H9 (cell line): ENCODE measurements at regions not wholly inside any gene's neighbourhood (a gene's known extent, or its start where the extent isn't known, plus 50 kb on each side); places are given as distances from the start of the nearest gene placed in this dataset.

ENCODE experiments used
- DNase-seq: peaks from one replicate; pipeline ENCODE4 v3.0.0-alpha.2; 2017
- H2AFZ ChIP-seq: one replicate; pipeline ENCODE4 v1.6.1; 2013; ENCODE audit warnings: mild to moderate bottlenecking, low read length, control low read depth, moderate library complexity
- H2AK5ac ChIP-seq: 2 replicates; pipeline ENCODE4 v1.6.1; 2013; ENCODE audit warnings: low read length, control low read depth, mixed read lengths; ENCODE audit not compliant: insufficient read length
- H2BK120ac ChIP-seq: one replicate; pipeline ENCODE4 v1.6.1; 2013; ENCODE audit warnings: low read depth, mild to moderate bottlenecking, low read length, control low read depth, inconsistent platforms; ENCODE audit not compliant: poor library complexity, severe bottlenecking
- H2BK12ac ChIP-seq: 2 replicates; pipeline ENCODE4 v1.6.1; 2013; ENCODE audit warnings: low read length, control low read depth, mixed read lengths, low read depth; ENCODE audit not compliant: insufficient read length
- H2BK15ac ChIP-seq: 2 replicates; pipeline ENCODE4 v1.6.1; 2013; ENCODE audit warnings: low read depth, low read length, control low read depth
- H2BK20ac ChIP-seq: one replicate; pipeline ENCODE4 v1.6.1; 2013; ENCODE audit warnings: low read depth, mild to moderate bottlenecking, low read length, control low read depth, inconsistent platforms; ENCODE audit not compliant: poor library complexity, severe bottlenecking
- H2BK5ac ChIP-seq: 2 replicates; pipeline ENCODE4 v1.6.1; 2013; ENCODE audit warnings: low read length, control low read depth, mixed read lengths; ENCODE audit not compliant: insufficient read length
- H3K14ac ChIP-seq: 2 replicates; pipeline ENCODE4 v1.6.1; 2013; ENCODE audit warnings: low read length, control low read depth; ENCODE audit not compliant: insufficient read depth
- H3K18ac ChIP-seq: 2 replicates; pipeline ENCODE4 v1.6.1; 2013; ENCODE audit warnings: low read depth, mild to moderate bottlenecking, mixed read lengths, low read length, control low read depth; ENCODE audit not compliant: insufficient read length
- H3K23ac ChIP-seq: 2 replicates; pipeline ENCODE4 v1.6.1; 2013; ENCODE audit warnings: low read length, control low read depth, mixed read lengths, low read depth; ENCODE audit not compliant: insufficient read length
- H3K23me2 ChIP-seq: 2 replicates; pipeline ENCODE4 v1.6.1; 2013; ENCODE audit warnings: low read depth, mild to moderate bottlenecking, mixed read lengths, low read length, control low read depth; ENCODE audit not compliant: insufficient read length, poor library complexity, severe bottlenecking
- H3K27ac ChIP-seq: 2 replicates; pipeline ENCODE4 v1.5.1; 2013; ENCODE audit warnings: low read length, control low read depth, mixed read lengths, low read depth; ENCODE audit not compliant: insufficient read length
- H3K27me3 ChIP-seq: 2 replicates; pipeline ENCODE4 v1.6.1; 2013; ENCODE audit warnings: low read length, control low read depth, inconsistent platforms; ENCODE audit not compliant: insufficient read depth
- H3K4ac ChIP-seq: 2 replicates; pipeline ENCODE4 v1.6.1; 2013; ENCODE audit warnings: low read depth, mild to moderate bottlenecking, control low read depth, inconsistent platforms, low read length, moderate library complexity
- H3K4me1 ChIP-seq: 2 replicates; pipeline ENCODE4 v1.6.1; 2013; ENCODE audit warnings: low read length, control low read depth, inconsistent platforms; ENCODE audit not compliant: insufficient read depth
- H3K4me2 ChIP-seq: 2 replicates; pipeline ENCODE4 v1.6.1; 2013; ENCODE audit warnings: low read length, control low read depth, mixed read lengths; ENCODE audit not compliant: insufficient read length, insufficient read depth
- H3K56ac ChIP-seq: 2 replicates; pipeline ENCODE4 v1.6.1; 2013; ENCODE audit warnings: low read depth, mild to moderate bottlenecking, mixed read lengths, low read length, control low read depth; ENCODE audit not compliant: insufficient read length
- H3K79me1 ChIP-seq: 2 replicates; pipeline ENCODE4 v1.6.1; 2013; ENCODE audit warnings: low read depth, mild to moderate bottlenecking, moderate library complexity, low read length, control low read depth, inconsistent platforms; ENCODE audit not compliant: insufficient read depth, poor library complexity, severe bottlenecking
- H3K79me2 ChIP-seq: 2 replicates; pipeline ENCODE4 v1.6.1; 2013; ENCODE audit warnings: low read length, control low read depth, inconsistent platforms; ENCODE audit not compliant: insufficient read depth
- H3K9ac ChIP-seq: 2 replicates; pipeline ENCODE4 v1.6.1; 2013; ENCODE audit warnings: low read length, control low read depth, mixed read lengths; ENCODE audit not compliant: insufficient read length; ENCODE audit errors: extremely low read depth
- H3K9me3 ChIP-seq: one replicate; pipeline ENCODE4 v1.6.1; 2013; ENCODE audit warnings: low read depth, low read length, inconsistent platforms; ENCODE audit not compliant: control insufficient read depth
- H3T11ph ChIP-seq: one replicate; pipeline ENCODE4 v1.6.1; 2013; ENCODE audit warnings: mild to moderate bottlenecking, low read length, control low read depth, inconsistent platforms
- H4K20me1 ChIP-seq: one replicate; pipeline ENCODE4 v1.6.1; 2013; ENCODE audit not compliant: control insufficient read depth, insufficient read length, insufficient read depth
- H4K5ac ChIP-seq: 2 replicates; pipeline ENCODE4 v1.6.1; 2013; ENCODE audit warnings: low read depth, mild to moderate bottlenecking, mixed read lengths, low read length, control low read depth; ENCODE audit not compliant: insufficient read length
- H4K8ac ChIP-seq: replicated peaks from 2 replicates; pipeline ENCODE4 v1.6.1; 2013; ENCODE audit warnings: low read length, control low read depth, mixed read lengths, low read depth; ENCODE audit not compliant: insufficient read length
- H4K91ac ChIP-seq: 2 replicates; pipeline ENCODE4 v1.6.1; 2013; ENCODE audit warnings: low read depth, mild to moderate bottlenecking, moderate library complexity, mixed read lengths, low read length, control low read depth; ENCODE audit not compliant: insufficient read length
- H3K27ac Mint-ChIP-seq, 3 experiments: 2 replicates in 2 of 3; 3 replicates in 1 of 3; pipeline ENCODE4 v1.8.0; 2020 to 2021; ENCODE audit warnings: mixed read lengths in 3 of 3, mild to moderate bottlenecking in 1 of 3, moderate library complexity in 1 of 3
- H3K27me3 Mint-ChIP-seq: 2 replicates; pipeline ENCODE4 v1.8.0; 2021; ENCODE audit warnings: low read depth, mild to moderate bottlenecking, moderate library complexity, mixed read lengths
- H3K36me3 Mint-ChIP-seq, 3 experiments: 2 replicates in 2 of 3; 3 replicates in 1 of 3; pipeline ENCODE4 v1.8.0; 2020 to 2021; ENCODE audit warnings: low read depth in 3 of 3, mixed read lengths in 3 of 3; ENCODE audit not compliant: insufficient read depth in 1 of 3
- H3K4me1 Mint-ChIP-seq, 2 experiments: 2 replicates each; pipeline ENCODE4 v1.8.0; 2020; ENCODE audit warnings: mixed read lengths in 2 of 2
- H3K4me3 Mint-ChIP-seq, 2 experiments: 2 replicates in 1 of 2; 3 replicates in 1 of 2; pipeline ENCODE4 v1.8.0; 2020 to 2021; ENCODE audit warnings: mild to moderate bottlenecking in 2 of 2, mixed read lengths in 2 of 2, moderate library complexity in 1 of 2
- H3K9me3 Mint-ChIP-seq, 2 experiments: 2 replicates in 1 of 2; 3 replicates in 1 of 2; pipeline ENCODE4 v1.8.0; 2020; ENCODE audit warnings: mild to moderate bottlenecking in 2 of 2, mixed read lengths in 2 of 2, moderate library complexity in 1 of 2
- TF ChIP-seq, protein P1 (sequence below): fragments of 200-600 bp; sonication (generic); conservative IDR thresholded peaks from 3 replicates; pipeline ENCODE4 v1.8.0; 2021; ENCODE audit warnings: antibody characterized with exemption, mild to moderate bottlenecking

DNA sequence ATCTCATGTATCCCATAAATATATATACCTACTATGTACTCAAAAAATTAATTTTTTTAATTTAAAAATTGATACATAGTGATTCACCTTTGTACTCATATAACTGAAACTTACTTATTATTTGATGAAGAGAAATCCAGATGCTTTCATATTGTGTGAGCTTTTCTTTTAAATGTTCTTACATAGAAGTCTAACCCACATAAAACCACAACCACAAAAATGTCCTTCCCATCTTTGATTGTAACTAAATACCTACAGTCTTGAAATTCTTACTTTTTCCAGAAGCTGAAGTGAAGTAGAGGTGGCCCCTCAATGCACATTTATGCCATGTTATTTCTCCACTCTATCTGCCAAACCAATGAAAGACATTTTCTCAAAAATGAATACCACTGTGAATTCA, 117.9 kb upstream of the COL5A2 start:
- H3K4me2 ChIP-seq: no peak overlapping the region
- no peak overlapping the region for H3K4ac ChIP-seq
- no peaks in the 10 kb centered on the region for H3K36me3 Mint-ChIP-seq
- H3K56ac ChIP-seq: no peak overlapping the region
- DNase-seq: no peak
- H2BK5ac ChIP-seq: no peak overlapping the region
- H3K18ac ChIP-seq: no peak overlapping the region
- no peaks in the 10 kb centered on the region for H4K20me1 ChIP-seq
- H4K91ac ChIP-seq: no peak overlapping the region
- H2BK15ac ChIP-seq: no peak overlapping the region
- no peaks in the 10 kb centered on the region for H3K4me1 ChIP-seq
- no peaks in the 10 kb centered on the region for H3K27me3 Mint-ChIP-seq
- no peak overlapping the region for H2BK120ac ChIP-seq
- H3K9me3 Mint-ChIP-seq: no peaks in the 10 kb centered on the region
- H2BK12ac ChIP-seq: no peak overlapping the region
- H3K27ac Mint-ChIP-seq: no peak overlapping the region
- H3K79me1 ChIP-seq: no peaks in the 10 kb centered on the region
- TF ChIP-seq, protein P1, sequence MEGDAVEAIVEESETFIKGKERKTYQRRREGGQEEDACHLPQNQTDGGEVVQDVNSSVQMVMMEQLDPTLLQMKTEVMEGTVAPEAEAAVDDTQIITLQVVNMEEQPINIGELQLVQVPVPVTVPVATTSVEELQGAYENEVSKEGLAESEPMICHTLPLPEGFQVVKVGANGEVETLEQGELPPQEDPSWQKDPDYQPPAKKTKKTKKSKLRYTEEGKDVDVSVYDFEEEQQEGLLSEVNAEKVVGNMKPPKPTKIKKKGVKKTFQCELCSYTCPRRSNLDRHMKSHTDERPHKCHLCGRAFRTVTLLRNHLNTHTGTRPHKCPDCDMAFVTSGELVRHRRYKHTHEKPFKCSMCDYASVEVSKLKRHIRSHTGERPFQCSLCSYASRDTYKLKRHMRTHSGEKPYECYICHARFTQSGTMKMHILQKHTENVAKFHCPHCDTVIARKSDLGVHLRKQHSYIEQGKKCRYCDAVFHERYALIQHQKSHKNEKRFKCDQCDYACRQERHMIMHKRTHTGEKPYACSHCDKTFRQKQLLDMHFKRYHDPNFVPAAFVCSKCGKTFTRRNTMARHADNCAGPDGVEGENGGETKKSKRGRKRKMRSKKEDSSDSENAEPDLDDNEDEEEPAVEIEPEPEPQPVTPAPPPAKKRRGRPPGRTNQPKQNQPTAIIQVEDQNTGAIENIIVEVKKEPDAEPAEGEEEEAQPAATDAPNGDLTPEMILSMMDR: no peak
- no peaks in the 10 kb centered on the region for H3K4me1 Mint-ChIP-seq
- no peak overlapping the region for H3T11ph ChIP-seq
- no peak overlapping the region for H3K27ac ChIP-seq
- H2AFZ ChIP-seq: no peak overlapping the region
- no peak overlapping the region for H2AK5ac ChIP-seq
- no peak overlapping the region for H3K14ac ChIP-seq
- no peak overlapping the region for H3K9ac ChIP-seq
- no peak overlapping the region for H4K8ac ChIP-seq
- H3K27me3 ChIP-seq: no peaks in the 10 kb centered on the region
- H4K5ac ChIP-seq: no peak overlapping the region
- no peak overlapping the region for H3K23ac ChIP-seq
- H3K9me3 ChIP-seq: no peaks in the 10 kb centered on the region
- no peaks in the 10 kb centered on the region for H3K23me2 ChIP-seq
- no peaks in the 10 kb centered on the region for H3K79me2 ChIP-seq
- H3K4me3 Mint-ChIP-seq: no peak overlapping the region
- H2BK20ac ChIP-seq: no peak overlapping the region
